Stimulated activated CD4-positive, alpha-beta T cell treated with anti-CD3 and anti-CD28 coated beads, Interleukin-12 subunit alpha, Interleukin-12 subunit beta, amount 100 ng/mL, for 48 hours (primary cell): ENCODE measurements at regions not wholly inside any gene's neighbourhood (a gene's known extent, or its start where the extent isn't known, plus 50 kb on each side); places are given as distances from the start of the nearest gene placed in this dataset.

Experiments
- DNase-seq, 3 donors: peaks; one replicate each; pipeline ENCODE4 v3.0.0-alpha.2; 2020; ENCODE audit warnings: low read depth in 2 of 3, low spot score in 1 of 3

DNA sequence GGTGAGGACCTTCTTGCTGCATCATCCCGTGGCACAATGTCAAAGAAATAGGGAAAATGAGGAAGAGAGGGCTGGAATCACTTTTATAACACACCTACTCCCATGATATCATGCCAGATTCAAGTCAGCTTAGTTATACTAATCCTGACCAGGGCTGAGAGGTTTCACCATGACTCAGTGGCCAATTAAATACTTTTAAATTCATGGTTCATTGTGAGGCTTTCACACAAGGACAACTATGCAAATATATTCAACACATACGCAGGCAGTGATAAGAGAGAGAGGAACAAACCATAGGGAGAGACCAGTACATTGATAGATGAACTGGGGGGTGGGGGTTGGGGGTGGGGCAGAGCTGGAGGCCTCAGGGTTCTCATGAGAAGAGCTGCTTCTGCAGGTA lies 313.1 kb downstream of the LRFN2 start:
- DNase-seq = no peak

DNA sequence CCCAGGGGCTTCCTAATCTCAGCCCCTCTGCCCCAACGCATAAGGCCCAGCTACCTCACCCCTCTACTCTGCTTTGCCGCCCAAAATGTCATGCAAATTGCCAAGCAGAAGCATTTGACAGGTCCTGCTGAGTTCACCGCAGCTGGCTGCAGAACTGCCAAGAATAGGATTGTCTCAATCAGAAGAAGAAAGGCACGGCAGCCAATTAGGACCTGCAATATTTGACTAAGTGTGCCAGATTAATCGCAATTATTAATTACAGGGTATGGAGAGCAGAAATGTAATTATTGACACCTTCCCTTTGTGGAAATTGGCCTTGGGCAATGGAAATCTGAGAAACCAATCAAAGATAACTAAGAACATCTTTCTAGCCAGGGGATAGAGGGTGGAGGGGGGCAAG lies 318.6 kb downstream of the LRFN2 start:
- DNase-seq = no peak

DNA sequence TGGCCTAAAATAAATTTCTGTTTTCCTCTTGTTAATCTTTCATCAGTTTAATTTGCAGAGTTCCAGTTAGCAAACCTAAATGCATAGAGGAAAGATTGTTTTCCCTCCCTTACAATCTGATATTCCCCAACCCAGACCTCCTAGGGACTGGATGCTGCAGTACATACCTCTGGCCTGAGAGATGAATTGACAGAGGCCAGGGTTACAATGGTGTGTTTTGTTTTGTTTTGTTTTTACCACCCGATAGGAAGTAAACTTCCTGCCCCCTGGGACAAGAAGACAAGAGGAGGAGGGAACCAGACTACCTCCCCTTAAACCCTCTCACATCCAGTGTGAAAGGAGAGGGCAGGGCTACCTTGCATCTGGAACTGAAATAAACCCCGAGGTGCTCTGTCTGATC lies 319.0 kb downstream of the LRFN2 start:
- DNase-seq = no peak

DNA sequence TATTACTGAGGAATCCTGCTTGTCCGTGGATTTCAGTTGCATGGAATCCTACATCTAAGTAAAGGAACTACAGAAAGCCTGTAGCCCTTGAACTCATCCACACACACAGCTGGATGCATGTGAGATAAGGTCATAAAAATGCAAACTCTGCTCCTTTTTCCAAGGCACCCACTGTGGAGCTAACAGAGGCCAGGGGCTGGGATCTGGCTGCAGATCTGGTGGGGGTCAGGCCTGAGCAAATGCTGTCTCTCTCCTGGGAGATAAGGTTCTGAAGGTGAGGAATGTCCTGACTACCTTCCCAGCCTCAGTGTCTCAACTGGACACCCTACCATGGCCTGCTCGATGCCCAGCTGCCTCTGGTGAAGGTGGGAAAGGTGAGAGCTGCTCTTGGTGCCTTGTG lies 321.5 kb downstream of the LRFN2 start:
- DNase-seq = no peak

DNA sequence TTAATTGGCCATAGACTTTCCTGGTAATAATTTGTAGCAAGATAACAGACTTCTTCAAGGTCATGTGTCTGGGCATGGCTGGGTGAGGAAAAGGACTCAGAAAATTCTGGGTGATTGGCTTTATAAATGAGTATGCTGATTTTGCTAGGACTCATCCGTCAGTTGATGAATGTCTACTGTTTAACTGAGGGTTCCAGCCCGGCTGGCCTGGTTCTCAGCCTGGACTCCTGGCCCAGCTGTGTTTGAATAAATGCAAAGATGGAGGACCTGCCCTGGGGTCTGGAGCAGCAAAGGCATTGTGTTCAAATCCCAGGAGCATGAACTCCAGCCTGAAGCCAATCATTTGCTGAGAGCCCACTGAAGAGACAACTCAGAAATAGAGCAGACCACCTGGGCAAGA lies 323.2 kb downstream of the LRFN2 start:
- DNase-seq = no peak

DNA sequence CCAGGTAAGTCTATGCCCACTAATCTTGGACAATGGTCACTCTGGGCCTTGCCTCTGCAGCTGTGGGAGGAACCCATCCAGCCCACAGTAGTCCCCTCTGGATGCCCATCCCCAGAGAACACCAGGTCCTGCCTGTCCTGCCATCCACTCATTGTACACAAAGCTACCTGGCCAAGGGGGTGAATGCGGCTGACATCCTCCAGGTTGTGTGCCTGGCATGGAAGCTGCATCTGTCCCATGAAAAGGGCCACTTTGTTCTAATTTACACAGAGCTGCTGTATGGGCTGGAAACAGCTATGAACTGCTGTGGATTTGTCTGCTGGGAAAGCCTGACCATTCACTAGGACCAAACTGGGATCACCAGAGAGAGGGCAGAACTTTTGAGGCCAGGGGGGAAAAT lies 324.8 kb downstream of the LRFN2 start:
- no peak for DNase-seq

DNA sequence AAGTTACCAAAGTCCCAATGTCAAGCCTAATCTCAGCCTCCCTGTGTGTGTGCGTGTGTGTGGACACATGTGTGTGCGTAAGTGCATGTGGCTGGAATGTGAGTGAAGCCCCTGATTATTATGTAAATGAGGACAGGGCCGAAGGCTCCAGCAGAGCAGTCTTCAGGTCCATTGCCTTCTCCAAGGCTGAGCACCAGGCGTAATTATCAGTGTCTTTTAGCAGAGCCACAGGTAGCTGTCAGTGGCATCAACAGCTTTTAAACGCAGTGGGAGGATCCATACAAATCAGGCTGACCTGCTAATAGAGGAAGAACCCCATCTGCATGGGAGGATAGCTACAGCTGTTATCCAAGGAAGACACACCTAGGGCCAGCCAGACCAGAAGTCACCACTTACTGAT lies 324.3 kb upstream of the MOCS1 start:
- no peak for DNase-seq

DNA sequence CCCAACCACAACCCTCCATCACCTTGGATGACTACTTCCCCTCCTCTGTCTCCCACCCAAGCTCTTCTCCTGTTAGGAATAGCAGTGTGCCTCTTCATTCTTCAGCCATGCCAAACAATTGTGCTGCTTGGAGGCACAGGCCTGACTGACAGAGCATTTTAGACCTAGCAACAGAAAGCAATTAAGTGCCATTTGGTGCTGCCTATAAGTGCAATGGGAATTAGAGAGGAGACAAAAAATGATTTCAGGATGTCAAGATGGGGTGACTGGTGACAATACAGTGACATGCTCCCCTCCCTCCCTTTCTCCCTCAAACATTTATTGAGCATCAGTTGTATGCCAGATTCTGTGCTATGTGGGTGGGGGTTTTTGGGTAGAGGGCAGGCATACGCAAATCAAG lies 322.6 kb upstream of the MOCS1 start:
- DNase-seq = no peak

DNA sequence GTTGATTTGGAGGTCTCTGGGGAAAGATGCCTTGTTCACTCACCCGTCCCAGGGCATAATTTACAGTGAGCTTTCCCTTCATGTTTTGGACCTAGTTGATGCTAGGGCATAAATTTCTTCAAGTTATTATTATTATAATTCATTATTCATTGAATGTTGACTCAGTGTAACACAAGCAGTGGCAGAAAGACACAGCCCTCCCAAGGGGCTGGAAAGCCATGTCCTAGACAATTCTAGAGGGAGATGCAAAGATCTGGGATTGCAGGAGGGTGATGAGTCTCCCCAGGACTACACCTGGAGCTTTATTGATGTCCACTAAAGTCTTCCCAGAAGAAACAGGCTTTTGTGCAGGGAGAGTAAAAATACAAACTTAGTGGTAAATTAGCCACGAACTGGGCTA lies 322.0 kb upstream of the MOCS1 start:
- no peak for DNase-seq

DNA sequence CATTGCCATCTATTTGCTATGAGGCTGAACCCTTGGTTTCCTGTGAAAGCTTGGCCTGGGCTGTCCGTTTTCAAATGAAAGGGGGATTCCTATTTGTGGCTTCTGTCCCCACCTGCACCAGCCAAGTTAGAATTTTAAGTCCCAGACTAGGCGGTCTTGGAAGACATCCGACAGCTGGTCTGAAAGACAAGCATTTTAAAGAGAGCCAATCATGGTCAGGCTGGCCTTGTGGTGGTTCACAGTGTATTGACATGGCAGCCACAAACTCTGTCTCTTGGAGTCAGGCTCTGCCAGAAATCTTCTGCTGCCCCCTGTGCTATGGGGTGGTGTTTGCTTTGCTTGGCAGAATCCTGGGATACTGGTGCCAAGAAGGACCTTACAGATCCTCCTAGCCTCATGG lies 319.2 kb upstream of the MOCS1 start:
- DNase-seq = no peak

DNA sequence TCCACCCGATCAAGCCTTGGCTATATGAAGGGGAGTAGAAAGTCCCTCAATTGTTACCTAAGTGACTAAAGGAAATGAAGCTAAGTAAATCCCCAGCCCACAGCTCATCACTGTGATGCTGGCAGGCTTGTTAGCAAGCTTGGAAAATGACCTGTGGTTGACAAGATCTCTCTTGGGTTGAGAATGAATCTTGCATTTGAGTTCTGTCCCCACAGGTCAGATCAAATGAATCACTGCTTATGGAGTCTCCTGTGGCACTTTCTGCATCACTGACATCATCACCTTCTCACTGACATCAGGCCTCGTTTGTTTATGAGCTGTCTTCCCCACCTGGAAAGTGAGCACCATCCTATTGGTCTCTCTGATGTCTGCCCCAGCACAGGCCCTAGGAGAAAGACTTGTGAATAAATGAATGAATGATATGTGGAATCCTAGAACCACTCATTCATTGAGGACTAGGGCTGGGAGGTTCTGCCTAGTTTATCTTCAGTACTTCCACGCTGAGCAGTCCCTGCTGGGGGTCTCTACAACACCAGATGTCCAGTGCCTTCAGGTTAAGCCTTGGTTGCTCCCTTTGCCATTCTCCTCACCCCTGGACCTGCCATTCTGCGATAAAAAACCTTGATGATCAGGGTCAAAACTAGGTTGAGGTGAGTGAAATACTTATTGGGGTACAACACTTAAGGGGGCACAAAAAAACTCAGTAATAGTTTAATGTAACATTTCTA lies 318.4 kb upstream of the MOCS1 start:
- DNase-seq = no peak

DNA sequence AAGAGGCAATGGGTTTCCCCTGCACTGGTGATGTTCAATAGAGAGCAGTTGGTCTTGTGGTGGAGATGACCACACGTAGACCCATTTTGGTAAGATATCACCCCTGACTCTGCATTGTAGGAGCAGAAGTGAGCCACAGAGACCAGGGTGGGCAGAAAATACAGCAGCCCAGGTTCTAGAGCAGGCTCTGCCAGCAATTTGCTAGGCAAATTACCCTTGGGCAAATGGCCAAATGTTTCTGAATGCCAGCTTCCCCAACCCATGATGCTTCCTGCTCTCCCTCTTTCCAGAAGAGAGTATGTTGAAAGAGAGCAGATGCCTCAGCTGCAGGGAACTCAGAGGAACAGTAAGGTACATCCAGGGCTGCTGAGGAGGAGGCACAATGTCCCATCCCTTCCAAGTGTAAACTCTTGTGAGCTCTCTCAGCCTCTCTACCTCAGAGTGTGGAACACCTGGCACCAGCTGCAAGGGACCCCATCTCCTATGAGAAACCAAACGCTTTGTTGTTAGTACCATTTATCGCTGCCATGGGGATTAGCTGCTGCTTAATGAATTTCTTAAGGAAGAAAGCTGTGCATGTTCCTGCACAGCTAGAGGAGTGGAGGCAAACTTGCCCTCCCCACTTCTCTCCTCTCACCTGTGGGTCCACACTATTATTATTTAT lies 317.5 kb upstream of the MOCS1 start:
- no peak for DNase-seq

DNA sequence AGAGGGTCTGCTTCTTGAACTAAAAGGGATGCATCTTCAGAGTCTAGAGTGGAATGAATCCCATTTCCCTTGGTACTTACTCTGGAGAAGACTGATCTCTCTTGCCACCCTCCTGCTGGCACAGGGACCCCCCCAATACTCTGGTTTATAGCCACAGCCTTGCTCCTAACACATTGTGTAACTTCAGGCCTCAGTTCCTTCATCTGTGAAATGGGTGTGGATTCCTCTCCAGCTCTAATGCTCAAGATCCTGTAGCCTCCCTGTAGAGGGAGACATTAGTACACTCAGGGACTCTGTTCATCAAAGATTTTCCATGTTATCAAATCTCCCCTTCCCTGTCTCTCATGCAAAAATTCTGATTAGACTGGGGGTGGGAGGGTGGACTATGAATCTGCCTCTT lies 315.7 kb upstream of the MOCS1 start:
- no peak for DNase-seq

DNA sequence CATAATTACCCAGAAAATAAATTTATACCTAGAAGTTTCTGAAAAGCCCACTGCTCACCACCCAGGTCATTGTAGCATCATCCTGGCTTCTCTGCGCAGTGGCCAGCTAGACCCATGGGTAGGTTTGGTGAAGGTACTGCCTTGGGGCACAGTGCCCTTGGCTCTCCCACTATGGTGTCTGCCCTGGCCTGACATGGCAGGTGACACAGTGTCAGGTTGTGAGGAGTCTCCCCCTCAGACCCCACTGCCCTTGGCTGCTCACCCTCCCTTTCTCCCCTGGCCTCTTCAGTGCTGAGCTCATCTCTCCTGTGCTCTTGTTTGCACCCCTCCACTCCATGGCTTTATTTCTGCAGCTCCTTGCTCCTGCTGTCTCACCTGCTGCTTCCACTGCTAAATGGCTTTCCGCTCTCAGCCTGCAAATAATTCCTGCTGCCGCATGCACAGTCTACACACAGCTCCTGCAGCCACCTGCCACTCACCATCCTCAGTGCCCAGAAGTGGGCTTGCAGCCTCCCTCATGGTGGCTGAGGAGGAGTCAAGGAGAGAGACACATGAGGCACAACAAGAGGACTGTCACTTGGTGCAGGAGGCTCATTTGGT lies 313.4 kb upstream of the MOCS1 start:
- DNase-seq = no peak

DNA sequence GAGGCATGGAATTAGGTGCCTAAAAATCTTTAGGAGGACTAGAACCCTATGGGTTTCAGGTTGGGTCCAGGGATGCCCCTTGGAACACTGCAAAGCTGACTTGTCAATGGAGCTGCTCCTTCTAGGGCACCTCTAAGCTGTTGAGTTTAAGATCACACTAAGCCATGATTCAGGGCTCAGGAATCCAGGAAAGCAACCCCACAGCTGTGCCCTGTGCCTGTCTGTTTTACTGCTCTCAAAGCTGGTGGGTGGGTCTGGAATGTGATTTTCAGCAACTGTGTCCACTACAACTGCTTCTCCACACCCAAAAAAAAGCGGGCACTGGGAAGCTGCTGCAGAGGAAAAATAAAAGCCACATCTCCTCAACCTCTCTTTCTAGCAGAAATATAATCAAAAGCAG lies 310.4 kb upstream of the MOCS1 start:
- no peak for DNase-seq

DNA sequence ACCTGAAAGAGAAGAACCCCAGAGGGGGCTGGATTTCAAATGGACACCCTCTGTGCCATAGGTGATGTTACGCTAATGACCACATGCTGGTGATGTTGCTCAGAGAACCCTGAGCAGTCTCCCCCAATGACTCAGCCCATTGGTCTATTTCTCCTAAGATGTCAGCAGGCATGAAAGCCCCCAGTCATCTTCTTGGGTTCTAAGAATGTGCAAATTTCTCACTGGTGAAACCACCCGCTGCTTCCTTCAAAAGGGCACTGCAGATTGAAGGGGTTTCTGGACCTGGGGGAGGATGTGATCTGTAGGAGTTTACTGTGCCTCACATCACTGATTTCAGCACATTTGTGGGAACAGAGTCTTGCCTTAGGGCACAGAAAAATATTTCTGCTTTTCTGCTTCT lies 298.4 kb upstream of the MOCS1 start:
- no peak for DNase-seq

DNA sequence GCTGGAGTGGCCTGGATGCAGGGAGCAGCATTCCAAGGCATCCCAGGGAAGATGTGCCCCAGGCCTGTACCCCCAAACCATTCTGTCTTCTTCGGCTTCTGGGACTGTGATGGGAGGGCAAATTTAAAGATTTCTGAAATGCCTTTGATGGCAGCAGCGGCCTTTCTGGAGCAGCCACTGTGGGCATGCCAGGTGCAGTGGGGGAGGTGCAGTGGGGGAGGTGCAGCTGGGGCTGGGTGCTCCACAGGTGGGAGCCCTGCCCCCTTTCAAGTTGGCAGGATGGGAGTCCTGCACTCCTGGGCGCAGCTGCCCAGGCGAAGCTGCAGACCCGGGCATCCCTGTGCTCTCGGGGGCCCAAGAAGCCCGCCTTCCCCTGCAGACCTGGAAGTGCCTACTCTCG lies 293.5 kb upstream of the MOCS1 start:
- no peak for DNase-seq

DNA sequence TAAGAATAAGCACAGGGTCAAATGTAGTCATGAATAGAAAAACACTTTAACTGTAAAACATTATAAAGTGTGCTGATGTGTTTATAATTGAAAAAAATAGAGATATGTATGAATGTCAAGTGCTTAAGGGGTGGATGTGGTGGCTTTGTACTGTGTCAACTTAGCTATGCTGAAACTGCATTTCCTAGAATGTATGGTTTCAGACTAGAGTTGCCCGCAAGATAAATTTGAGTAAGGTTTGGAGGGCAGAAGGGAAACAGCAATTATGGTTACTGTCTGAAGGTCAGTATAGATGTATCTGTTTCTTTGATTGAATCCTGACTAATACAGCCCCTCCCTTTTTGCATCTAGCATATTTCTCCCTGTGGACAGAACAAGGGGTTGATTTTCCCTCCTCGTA lies 288.1 kb upstream of the MOCS1 start:
- no peak for DNase-seq

DNA sequence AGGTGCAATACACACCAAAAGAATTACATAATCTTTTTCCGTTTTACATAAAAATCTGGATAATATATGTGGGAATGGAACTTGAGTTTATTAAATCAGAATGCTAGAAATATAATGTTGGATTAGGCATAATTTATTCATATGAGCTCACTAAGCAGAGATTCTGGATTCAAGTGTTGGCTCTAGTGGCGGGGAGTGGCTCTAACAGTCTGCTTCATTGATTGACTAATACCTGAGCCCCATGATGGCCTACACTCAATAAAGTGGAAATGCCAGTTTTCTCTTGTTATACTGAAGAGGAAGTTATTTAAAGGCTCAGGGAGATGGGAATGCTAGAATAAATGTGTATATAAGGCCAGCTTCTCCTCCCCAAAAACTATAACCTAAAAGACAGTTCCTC lies 285.5 kb upstream of the MOCS1 start:
- DNase-seq = no peak

DNA sequence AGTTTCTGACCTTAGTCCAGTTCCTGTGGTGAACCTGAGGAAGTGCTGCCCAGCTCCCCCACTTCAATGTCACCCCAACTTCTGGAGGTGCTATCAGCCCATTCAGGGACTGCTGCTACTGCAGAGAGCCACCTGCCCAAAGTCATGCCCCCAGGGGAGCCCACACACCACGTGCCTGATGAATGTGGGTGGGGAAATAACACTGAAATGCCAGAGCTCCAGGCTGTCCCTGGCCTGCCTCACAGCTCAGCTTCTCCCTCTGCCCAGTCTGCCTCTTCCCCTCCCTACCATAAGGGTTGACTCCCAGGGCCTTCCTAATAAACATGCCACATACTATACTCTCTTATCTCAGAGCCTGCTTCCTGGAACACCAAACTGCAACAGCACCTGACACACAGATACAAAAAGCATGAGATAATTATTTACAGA lies 276.4 kb upstream of the MOCS1 start:
- DNase-seq = no peak

DNA sequence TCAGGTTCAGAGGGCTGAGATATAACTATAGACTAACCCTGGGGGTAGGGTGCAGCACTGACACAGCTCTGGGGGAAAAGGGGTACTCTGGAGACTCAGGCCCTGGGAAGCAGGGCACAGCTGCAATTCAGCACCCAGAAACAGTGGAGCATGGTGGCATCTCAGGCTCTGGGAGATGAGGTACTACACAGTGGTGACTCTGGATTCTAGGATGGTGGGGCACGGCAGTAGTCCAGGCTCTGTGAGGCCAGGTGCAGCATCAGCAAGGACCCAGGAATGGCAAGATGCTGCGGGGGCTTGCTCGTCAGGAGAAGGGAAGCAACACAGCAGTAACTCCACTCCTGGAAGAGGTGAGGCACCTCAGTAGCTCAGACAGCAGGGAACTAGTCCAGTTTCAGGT lies 271.5 kb upstream of the MOCS1 start:
- no peak for DNase-seq

DNA sequence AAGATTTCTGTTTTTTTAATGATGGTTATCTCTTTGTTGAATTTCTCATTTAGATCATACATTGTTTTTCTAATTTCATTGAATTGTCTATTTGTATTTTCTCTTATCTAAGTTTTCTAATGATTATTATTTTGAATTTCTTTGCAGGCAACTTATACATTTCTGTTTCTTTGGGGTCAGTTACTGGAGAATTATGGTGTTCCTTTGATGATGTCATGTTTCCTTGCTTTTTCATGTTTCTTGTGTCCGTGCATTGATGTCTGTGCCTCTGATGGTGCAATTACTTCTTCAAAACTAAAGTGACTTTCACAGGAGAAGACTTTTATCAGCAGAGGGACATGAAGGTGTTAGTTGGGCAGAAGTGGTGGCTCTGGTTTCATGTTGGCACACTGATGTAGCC lies 270.7 kb upstream of the MOCS1 start:
- no peak for DNase-seq

DNA sequence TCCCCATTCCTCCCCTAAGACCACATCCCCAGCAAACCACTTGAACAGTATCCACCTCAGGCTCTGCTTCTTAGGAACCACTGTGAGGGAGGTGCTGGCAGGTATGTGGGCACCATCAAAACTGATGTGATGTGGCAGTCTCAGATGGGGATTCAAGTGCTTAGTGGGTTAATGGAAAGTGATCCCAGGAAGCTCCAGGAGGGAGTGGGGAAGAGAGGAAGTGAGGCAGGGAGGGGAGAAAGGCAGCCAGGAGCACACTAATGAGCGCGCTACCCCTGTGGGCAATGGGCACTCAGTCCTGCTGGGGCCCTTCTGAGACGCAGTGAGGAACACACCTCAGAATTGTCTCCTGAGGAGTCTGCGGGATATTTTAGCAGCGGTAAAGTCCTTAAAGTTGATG lies 263.1 kb upstream of the MOCS1 start:
- DNase-seq = no peak
